OCI-LY1 (cell line): ENCODE measurements at regions not wholly inside any gene's neighbourhood (a gene's known extent, or its start where the extent isn't known, plus 50 kb on each side); places are given as distances from the start of the nearest gene placed in this dataset.

Source experiments
- H2AFZ ChIP-seq: fragments of 200-600 bp; sonication (generic), shearing (Covaris generic); 2 replicates; pipeline ENCODE4 v1.6.0; 2014; ENCODE audit warnings: antibody characterized with exemption, mild to moderate bottlenecking, low read length
- H3F3A ChIP-seq: fragments of 200-600 bp; sonication (generic), shearing (Covaris generic); 2 replicates; pipeline ENCODE4 v1.6.0; 2014; ENCODE audit warnings: mild to moderate bottlenecking, antibody characterized with exemption, low read length, moderate library complexity; ENCODE audit not compliant: insufficient read depth
- H3K27ac ChIP-seq: fragments of 200-600 bp; sonication (generic); 2 replicates; pipeline ENCODE4 v1.5.1; 2014; ENCODE audit warnings: low read length, mixed run types, mild to moderate bottlenecking, low read depth; ENCODE audit not compliant: poor library complexity, severe bottlenecking
- H3K27me3 ChIP-seq: fragments of 200-600 bp; sonication (generic); 2 replicates; pipeline ENCODE4 v1.6.0; 2014; ENCODE audit warnings: antibody characterized with exemption, mild to moderate bottlenecking, low read length, moderate library complexity; ENCODE audit not compliant: insufficient read depth
- H3K36me3 ChIP-seq: fragments of 200-600 bp; sonication (generic); 2 replicates; pipeline ENCODE4 v1.6.1; 2014; ENCODE audit warnings: mild to moderate bottlenecking, antibody characterized with exemption, low read length, moderate library complexity, mixed read lengths; ENCODE audit not compliant: insufficient read depth
- H3K4me1 ChIP-seq: fragments of 200-600 bp; sonication (generic); 2 replicates; pipeline ENCODE4 v1.5.1; 2014; ENCODE audit warnings: mild to moderate bottlenecking, low read length, moderate library complexity; ENCODE audit not compliant: insufficient read depth, severe bottlenecking
- H3K4me2 ChIP-seq: fragments of 200-600 bp; sonication (generic), shearing (Covaris generic); 2 replicates; pipeline ENCODE4 v1.6.1; 2014; ENCODE audit warnings: low read length
- H3K4me3 ChIP-seq: fragments of 200-600 bp; sonication (generic); 2 replicates; pipeline ENCODE4 v1.5.1; 2014; ENCODE audit warnings: low read length, low read depth, mild to moderate bottlenecking, mixed read lengths; ENCODE audit not compliant: poor library complexity, severe bottlenecking
- H3K79me2 ChIP-seq: fragments of 200-600 bp; shearing (Covaris generic); 2 replicates; pipeline ENCODE4 v1.6.1; 2016; ENCODE audit warnings: mixed run types, low read length, mixed read lengths; ENCODE audit not compliant: insufficient read depth
- H3K9ac ChIP-seq: fragments of 200-600 bp; sonication (generic), shearing (Covaris generic); 2 replicates; pipeline ENCODE4 v1.6.1; 2014; ENCODE audit warnings: mild to moderate bottlenecking, low read length, mixed read lengths
- H3K9me2 ChIP-seq: fragments of 200-600 bp; sonication (generic), shearing (Covaris generic); 2 replicates; pipeline ENCODE4 v1.6.1; 2014; ENCODE audit warnings: low read depth, mild to moderate bottlenecking, low read length, mixed read lengths
- H3K9me3 ChIP-seq: fragments of 200-600 bp; shearing (Covaris generic); 2 replicates; pipeline ENCODE4 v1.6.1; 2014; ENCODE audit warnings: low read length, mixed read lengths
- H4K20me1 ChIP-seq: fragments of 200-600 bp; sonication (generic), shearing (Covaris generic); 2 replicates; pipeline ENCODE4 v1.6.0; 2016; ENCODE audit warnings: mild to moderate bottlenecking, low read length; ENCODE audit not compliant: insufficient read depth
- EZH2 ChIP-seq: fragments of 200-600 bp; sonication (generic), shearing (Covaris generic); IDR thresholded peaks from 2 replicates; pipeline ENCODE4 v1.8.0; 2017; ENCODE audit warnings: borderline replicate concordance, mixed run types, mild to moderate bottlenecking, antibody characterized with exemption, low read length, moderate library complexity, mixed read lengths
- TF ChIP-seq, protein P1 (sequence below): fragments of 200-600 bp; sonication (generic), shearing (Covaris generic); IDR thresholded peaks from 2 replicates; pipeline ENCODE4 v1.5.1; 2017; ENCODE audit warnings: mild to moderate bottlenecking, antibody characterized with exemption, low read length, moderate library complexity, mixed read lengths

DNA sequence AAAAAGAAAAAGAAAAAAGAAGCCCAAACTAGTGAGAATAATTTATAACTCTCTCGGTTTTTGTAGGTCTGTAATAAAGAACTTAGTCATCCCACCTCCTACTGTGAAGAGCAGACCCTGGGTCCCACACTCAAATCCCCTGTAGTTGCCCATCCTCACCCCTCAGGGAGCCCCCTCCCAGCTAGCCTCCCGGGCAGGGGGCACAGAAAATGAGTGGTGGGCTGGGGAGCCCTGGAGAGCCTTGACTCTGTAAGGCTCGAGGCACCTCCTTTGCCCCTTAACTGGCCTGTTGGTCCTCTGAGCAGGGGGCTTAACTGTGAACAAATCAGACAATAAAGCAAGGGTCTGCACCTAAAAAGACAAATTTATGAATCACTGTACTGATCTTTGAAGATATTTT is 57.5 kb upstream of the PRKACB start:
- H2AFZ ChIP-seq, result no peak overlapping the region
- H3K4me3 ChIP-seq, result no peak overlapping the region
- H3K4me2 ChIP-seq, result no peak overlapping the region
- no peaks in the 10 kb centered on the region for H3K36me3 ChIP-seq
- H3K27me3 ChIP-seq, result no peaks in the 10 kb centered on the region
- H3K9me3 ChIP-seq, result no peaks in the 10 kb centered on the region
- no peaks in the 10 kb centered on the region for H3K79me2 ChIP-seq
- H3K4me1 ChIP-seq, result no peaks in the 10 kb centered on the region
- no peak overlapping the region for H3K27ac ChIP-seq
- no peak overlapping the region for H3K9ac ChIP-seq
- H3K9me2 ChIP-seq, result no peaks in the 10 kb centered on the region
- H3F3A ChIP-seq, result no peaks in the 10 kb centered on the region
- TF ChIP-seq, protein P1, sequence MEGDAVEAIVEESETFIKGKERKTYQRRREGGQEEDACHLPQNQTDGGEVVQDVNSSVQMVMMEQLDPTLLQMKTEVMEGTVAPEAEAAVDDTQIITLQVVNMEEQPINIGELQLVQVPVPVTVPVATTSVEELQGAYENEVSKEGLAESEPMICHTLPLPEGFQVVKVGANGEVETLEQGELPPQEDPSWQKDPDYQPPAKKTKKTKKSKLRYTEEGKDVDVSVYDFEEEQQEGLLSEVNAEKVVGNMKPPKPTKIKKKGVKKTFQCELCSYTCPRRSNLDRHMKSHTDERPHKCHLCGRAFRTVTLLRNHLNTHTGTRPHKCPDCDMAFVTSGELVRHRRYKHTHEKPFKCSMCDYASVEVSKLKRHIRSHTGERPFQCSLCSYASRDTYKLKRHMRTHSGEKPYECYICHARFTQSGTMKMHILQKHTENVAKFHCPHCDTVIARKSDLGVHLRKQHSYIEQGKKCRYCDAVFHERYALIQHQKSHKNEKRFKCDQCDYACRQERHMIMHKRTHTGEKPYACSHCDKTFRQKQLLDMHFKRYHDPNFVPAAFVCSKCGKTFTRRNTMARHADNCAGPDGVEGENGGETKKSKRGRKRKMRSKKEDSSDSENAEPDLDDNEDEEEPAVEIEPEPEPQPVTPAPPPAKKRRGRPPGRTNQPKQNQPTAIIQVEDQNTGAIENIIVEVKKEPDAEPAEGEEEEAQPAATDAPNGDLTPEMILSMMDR, result no peak
- no peak for TF ChIP-seq EZH2
- H4K20me1 ChIP-seq, result no peaks in the 10 kb centered on the region

DNA sequence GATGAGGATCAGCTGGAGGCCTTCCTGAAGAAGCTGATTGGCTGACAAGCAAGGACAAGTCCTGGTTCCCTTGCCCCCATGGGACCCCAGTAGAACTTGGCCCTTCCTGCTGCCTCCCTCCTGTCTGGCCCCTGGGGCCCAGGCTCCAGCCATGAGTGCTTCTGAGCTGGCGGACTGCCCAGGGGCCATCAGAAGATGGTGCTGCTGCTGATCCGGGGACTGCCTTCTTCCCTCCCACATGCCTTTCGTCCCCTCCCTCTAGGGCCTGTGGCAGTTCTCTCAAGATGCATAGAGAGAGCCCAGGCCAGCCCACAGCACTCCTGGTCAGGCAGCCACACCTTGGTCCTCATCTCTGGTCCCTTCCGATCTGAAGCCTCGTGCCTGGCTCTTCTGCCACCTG is 57.9 kb upstream of the PRKACB start:
- no peaks in the 10 kb centered on the region for H3K9me2 ChIP-seq
- no peaks in the 10 kb centered on the region for H4K20me1 ChIP-seq
- H3K9ac ChIP-seq, result no peak overlapping the region
- no peak overlapping the region for H3K27ac ChIP-seq
- H3K4me3 ChIP-seq, result no peak overlapping the region
- H3F3A ChIP-seq, result no peaks in the 10 kb centered on the region
- H3K79me2 ChIP-seq, result no peaks in the 10 kb centered on the region
- no peak overlapping the region for H3K4me2 ChIP-seq
- H3K27me3 ChIP-seq, result no peaks in the 10 kb centered on the region
- H3K4me1 ChIP-seq, result no peaks in the 10 kb centered on the region
- TF ChIP-seq, protein P1, result no peak
- TF ChIP-seq EZH2, result no peak
- H2AFZ ChIP-seq, result no peak overlapping the region
- no peaks in the 10 kb centered on the region for H3K36me3 ChIP-seq
- no peaks in the 10 kb centered on the region for H3K9me3 ChIP-seq

DNA sequence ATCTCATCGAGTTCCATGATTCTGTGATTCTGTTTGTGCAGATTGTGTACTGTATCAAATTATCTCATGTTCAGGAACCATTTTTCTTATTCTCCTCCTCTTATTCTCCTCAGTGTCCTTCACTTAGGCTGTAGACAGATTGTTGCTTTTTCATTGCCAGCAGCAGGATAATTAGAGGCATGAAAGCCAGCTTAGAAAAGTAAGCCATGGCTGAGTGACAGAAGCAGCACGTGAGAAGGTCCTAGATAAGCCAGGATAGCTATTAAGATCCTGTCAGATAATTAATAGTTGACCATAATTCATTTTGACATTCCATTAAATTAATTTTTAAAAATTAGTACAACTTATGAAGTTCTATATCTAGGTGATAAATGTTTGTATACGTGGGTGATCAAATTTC is 60.8 kb upstream of the PRKACB start:
- TF ChIP-seq, protein P1, result no peak
- TF ChIP-seq EZH2, result no peak
- no peak overlapping the region for H2AFZ ChIP-seq
- H3K79me2 ChIP-seq, result no peaks in the 10 kb centered on the region

More for the DNA sequence above, 60.8 kb upstream of the PRKACB start:
- no peak overlapping the region for H3K9ac ChIP-seq
- no peak overlapping the region for H3K4me3 ChIP-seq
- H3K4me2 ChIP-seq, result no peak overlapping the region
- H3F3A ChIP-seq, result no peaks in the 10 kb centered on the region
- no peaks in the 10 kb centered on the region for H3K36me3 ChIP-seq
- H3K9me2 ChIP-seq, result no peaks in the 10 kb centered on the region
- H3K9me3 ChIP-seq, result no peaks in the 10 kb centered on the region
- H3K27ac ChIP-seq, result no peak overlapping the region
- H3K27me3 ChIP-seq, result no peaks in the 10 kb centered on the region
- no peaks in the 10 kb centered on the region for H4K20me1 ChIP-seq
- H3K4me1 ChIP-seq, result peaks cover 7% of the 10 kb centered on the region
